CD4-positive, alpha-beta T cell (primary cell): ENCODE measurements at regions not wholly inside any gene's neighbourhood (a gene's known extent, or its start where the extent isn't known, plus 50 kb on each side); places are given as distances from the start of the nearest gene placed in this dataset.

Experiments used
- ATAC-seq: fragments of 200-7000 bp; cut with Tn5 transposase; one replicate; pipeline ENCODE4 v1.10.0; 2022; ENCODE audit warnings: mild to moderate bottlenecking; ENCODE audit not compliant: poor library complexity
- CTCF ChIA-PET: fragments of 350-600 bp; sonication (Branson Sonifier 250); formaldehyde crosslinking; loops from one replicate; lab custom pipeline; 2021; ENCODE audit warnings: antibody characterized with exemption, inconsistent platforms; lab: Charles Lee
- POLR2A ChIA-PET: fragments of 350-600 bp; sonication (Branson Sonifier 250); formaldehyde crosslinking; loops from one replicate; lab custom pipeline; 2021; ENCODE audit warnings: antibody characterized with exemption, inconsistent platforms; lab: Charles Lee
- DNase-seq, 14 experiments: peaks; one replicate each; pipeline ENCODE4 v3.0.0-alpha.2; 2013 to 2020; ENCODE audit warnings: mixed read lengths in 2 of 14
- H3K27ac ChIP-seq, 2 donors: one replicate each; pipeline versions ENCODE4 v1.5.1 to v1.7.0; 2013; ENCODE audit warnings: low read length in 2 of 2, low read depth in 1 of 2, mild to moderate bottlenecking in 1 of 2
- H3K27me3 ChIP-seq, 2 experiments: 1 replicate in 1 of 2; 2 replicates in 1 of 2; pipeline versions ENCODE4 v1.6.1 to v1.7.0; 2013; ENCODE audit warnings: low read length in 2 of 2, control low read depth in 1 of 2, mild to moderate bottlenecking in 1 of 2, moderate library complexity in 1 of 2; ENCODE audit not compliant: insufficient read depth in 2 of 2, control insufficient read depth in 1 of 2
- H3K36me3 ChIP-seq: one replicate; pipeline ENCODE4 v1.6.1; 2013; ENCODE audit warnings: low read length, control low read depth; ENCODE audit not compliant: insufficient read depth
- H3K4me1 ChIP-seq: one replicate; pipeline ENCODE4 v1.6.1; 2013; ENCODE audit warnings: low read length, control low read depth; ENCODE audit not compliant: insufficient read depth
- H3K4me3 ChIP-seq: one replicate; pipeline ENCODE4 v1.5.1; 2013; ENCODE audit warnings: mild to moderate bottlenecking, low read length, moderate library complexity
- H3K9me3 ChIP-seq, 2 experiments: 1 replicate in 1 of 2; 2 replicates in 1 of 2; pipeline versions ENCODE4 v1.6.1 to v1.7.0; 2013; ENCODE audit warnings: low read length in 2 of 2, mild to moderate bottlenecking in 2 of 2, control low read depth in 1 of 2, moderate library complexity in 1 of 2; ENCODE audit not compliant: control insufficient read depth in 1 of 2, insufficient read depth in 1 of 2
- H3K27ac Mint-ChIP-seq: one replicate; pipeline ENCODE4 v1.8.0; 2020; ENCODE audit warnings: mixed read lengths
- H3K27me3 Mint-ChIP-seq: one replicate; pipeline ENCODE4 v1.8.0; 2021; ENCODE audit warnings: mixed read lengths
- H3K36me3 Mint-ChIP-seq: one replicate; pipeline ENCODE4 v1.8.0; 2021; ENCODE audit warnings: low read depth, mixed read lengths
- H3K4me1 Mint-ChIP-seq: one replicate; pipeline ENCODE4 v1.8.0; 2021; ENCODE audit warnings: low read depth, mixed read lengths
- H3K4me3 Mint-ChIP-seq: one replicate; pipeline ENCODE4 v1.8.0; 2020; ENCODE audit warnings: mild to moderate bottlenecking, mixed read lengths
- H3K9me3 Mint-ChIP-seq: one replicate; pipeline ENCODE4 v1.8.0; 2020; ENCODE audit warnings: mixed read lengths
- intact Hi-C, 2 experiments: fragments of 100-400 bp; cut with DNase I in 1 of 2; cut with micrococcal nuclease in 1 of 2; formaldehyde crosslinking; loops; one replicate each; pipeline versions ENCODE4 v1.15.1 to v1.9.0; 2023 to 2025; cut with DNase I, micrococcal nuclease
- TF ChIP-seq, protein P1 (sequence below): fragments of 200-600 bp; IDR thresholded peaks from one replicate; pipeline ENCODE4 v1.8.0; 2022; ENCODE audit warnings: antibody characterized with exemption, mild to moderate bottlenecking

- Mint-ChIP-seq H3K4me1 (peaks cover 49% of the 10 kb centered on the region), H3K27me3 (no peaks in the 10 kb centered on the region), H3K27ac (peak overlapping the region; percentile 43), H3K9me3 (no peaks in the 10 kb centered on the region), H3K4me3 (no peak overlapping the region), H3K36me3 (peaks cover 63% of the 10 kb centered on the region)
- intact Hi-C loops = loop anchor here in 1 of 2 experiments (10.0 kb wide), 1 partner anchor 48 kb away; the partner anchor contains the start of gene KCTD7
- H3K4me3 ChIP-seq = no peak overlapping the region
- TF ChIP-seq, protein P1, sequence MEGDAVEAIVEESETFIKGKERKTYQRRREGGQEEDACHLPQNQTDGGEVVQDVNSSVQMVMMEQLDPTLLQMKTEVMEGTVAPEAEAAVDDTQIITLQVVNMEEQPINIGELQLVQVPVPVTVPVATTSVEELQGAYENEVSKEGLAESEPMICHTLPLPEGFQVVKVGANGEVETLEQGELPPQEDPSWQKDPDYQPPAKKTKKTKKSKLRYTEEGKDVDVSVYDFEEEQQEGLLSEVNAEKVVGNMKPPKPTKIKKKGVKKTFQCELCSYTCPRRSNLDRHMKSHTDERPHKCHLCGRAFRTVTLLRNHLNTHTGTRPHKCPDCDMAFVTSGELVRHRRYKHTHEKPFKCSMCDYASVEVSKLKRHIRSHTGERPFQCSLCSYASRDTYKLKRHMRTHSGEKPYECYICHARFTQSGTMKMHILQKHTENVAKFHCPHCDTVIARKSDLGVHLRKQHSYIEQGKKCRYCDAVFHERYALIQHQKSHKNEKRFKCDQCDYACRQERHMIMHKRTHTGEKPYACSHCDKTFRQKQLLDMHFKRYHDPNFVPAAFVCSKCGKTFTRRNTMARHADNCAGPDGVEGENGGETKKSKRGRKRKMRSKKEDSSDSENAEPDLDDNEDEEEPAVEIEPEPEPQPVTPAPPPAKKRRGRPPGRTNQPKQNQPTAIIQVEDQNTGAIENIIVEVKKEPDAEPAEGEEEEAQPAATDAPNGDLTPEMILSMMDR = no peak
- CTCF ChIA-PET = no interaction called here
- ATAC-seq (no peak), DNase-seq (no peak)
- H3K36me3 ChIP-seq = peaks cover 41% of the 10 kb centered on the region
- H3K27me3 ChIP-seq = no peaks in the 10 kb centered on the region
- POLR2A ChIA-PET = interaction anchor here (1.3 kb wide), 1 partner anchor 83 kb away, joined by 3 read pairs; no protein-coding TSS in a partner anchor
- H3K9me3 ChIP-seq = no peaks in the 10 kb centered on the region
- H3K27ac ChIP-seq = no peak overlapping the region
- H3K4me1 ChIP-seq = peaks cover 14% of the 10 kb centered on the region
Measured at GRCh38 chr7:66576646-66577045, 52.0 kb upstream of the KCTD7 start.
